ENCODE measurements at regions not wholly inside any gene's neighbourhood (a gene's known extent, or its start where the extent isn't known, plus 50 kb on each side); places are given as distances from the start of the nearest gene placed in this dataset.

- TF ChIP-seq TCF4 (CRISPR knock-in tag; IDR thresholded peaks at IDR 0.05; ENCODE audit: borderline replicate concordance) = no peak
- no peak for TF ChIP-seq RARB (CRISPR knock-in tag; IDR thresholded peaks at IDR 0.05)
- TF ChIP-seq PPARA (CRISPR knock-in tag; IDR thresholded peaks at IDR 0.05; ENCODE audit: borderline replicate concordance) = no peak
- no peak for TF ChIP-seq PATZ1 (CRISPR knock-in tag; IDR thresholded peaks at IDR 0.05; ENCODE audit: borderline replicate concordance)
- no peak for TF ChIP-seq ZFP3 (CRISPR knock-in tag; IDR thresholded peaks at IDR 0.05)
- no peak for TF ChIP-seq ARNTL (CRISPR knock-in tag; IDR thresholded peaks at IDR 0.05; ENCODE audit: borderline replicate concordance, low read depth)
- no peak for TF ChIP-seq CREB5 (CRISPR knock-in tag; IDR thresholded peaks at IDR 0.05; ENCODE audit: low read depth)
- TF ChIP-seq TSHZ2 (CRISPR knock-in tag; IDR thresholded peaks at IDR 0.05) = no peak
- TF ChIP-seq BACH2 (CRISPR knock-in tag; IDR thresholded peaks at IDR 0.05; ENCODE audit: borderline replicate concordance) = no peak
- TF ChIP-seq ISL1 (CRISPR knock-in tag; IDR thresholded peaks at IDR 0.05) = no peak
- TF ChIP-seq ZNF8 (CRISPR knock-in tag; IDR thresholded peaks at IDR 0.05) = no peak
- TF ChIP-seq CSDC2 (CRISPR knock-in tag; IDR thresholded peaks at IDR 0.05) = no peak
- no peak for TF ChIP-seq ZFP30 (CRISPR knock-in tag; IDR thresholded peaks at IDR 0.05)
These were observed 194.1 kb downstream of the USP12 start for GRCh38 chr13:26977541-26977940.

Data from SK-N-SH treated with all-trans-retinoic acid at 6 μM for 48 hours (cell line).